ENCODE measurements at regions not wholly inside any gene's neighbourhood (a gene's known extent, or its start where the extent isn't known, plus 50 kb on each side); places are given as distances from the start of the nearest gene placed in this dataset.

DNA sequence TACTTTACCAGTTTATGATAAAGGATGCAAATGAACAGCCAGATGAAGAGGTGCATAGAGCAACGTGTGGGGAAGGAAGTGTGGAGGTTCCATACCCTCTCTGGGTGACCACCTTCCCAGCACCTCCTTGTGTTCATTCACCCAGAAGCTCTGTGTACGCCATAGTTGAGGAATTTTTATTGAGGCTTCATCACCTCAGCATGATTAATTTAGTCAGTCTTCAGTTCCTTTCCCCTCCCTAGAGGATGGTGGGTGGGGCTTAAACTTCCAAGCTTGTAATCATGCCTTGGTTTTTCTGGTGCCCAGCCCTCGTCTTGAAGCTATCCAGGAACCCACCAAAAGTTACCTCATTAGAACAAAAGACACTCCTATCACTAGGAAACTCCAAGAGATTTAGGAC lies 162.7 kb downstream of the PLCE1 start:
- TF ChIP-seq, protein P1, sequence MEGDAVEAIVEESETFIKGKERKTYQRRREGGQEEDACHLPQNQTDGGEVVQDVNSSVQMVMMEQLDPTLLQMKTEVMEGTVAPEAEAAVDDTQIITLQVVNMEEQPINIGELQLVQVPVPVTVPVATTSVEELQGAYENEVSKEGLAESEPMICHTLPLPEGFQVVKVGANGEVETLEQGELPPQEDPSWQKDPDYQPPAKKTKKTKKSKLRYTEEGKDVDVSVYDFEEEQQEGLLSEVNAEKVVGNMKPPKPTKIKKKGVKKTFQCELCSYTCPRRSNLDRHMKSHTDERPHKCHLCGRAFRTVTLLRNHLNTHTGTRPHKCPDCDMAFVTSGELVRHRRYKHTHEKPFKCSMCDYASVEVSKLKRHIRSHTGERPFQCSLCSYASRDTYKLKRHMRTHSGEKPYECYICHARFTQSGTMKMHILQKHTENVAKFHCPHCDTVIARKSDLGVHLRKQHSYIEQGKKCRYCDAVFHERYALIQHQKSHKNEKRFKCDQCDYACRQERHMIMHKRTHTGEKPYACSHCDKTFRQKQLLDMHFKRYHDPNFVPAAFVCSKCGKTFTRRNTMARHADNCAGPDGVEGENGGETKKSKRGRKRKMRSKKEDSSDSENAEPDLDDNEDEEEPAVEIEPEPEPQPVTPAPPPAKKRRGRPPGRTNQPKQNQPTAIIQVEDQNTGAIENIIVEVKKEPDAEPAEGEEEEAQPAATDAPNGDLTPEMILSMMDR (conservative IDR thresholded peaks at IDR 0.05; ENCODE audit: low read depth in 2 of 2): no peak
- TF ChIP-seq POLR2AphosphoS5 (IDR thresholded peaks at IDR 0.05; ENCODE audit: low read depth): no peak
- no peak for TF ChIP-seq EZH2phosphoT487 (IDR thresholded peaks at IDR 0.05; ENCODE audit: unreplicated experiment)
- TF ChIP-seq EZH2 (IDR thresholded peaks at IDR 0.05; ENCODE audit: low read depth, unreplicated experiment): no peak

All from GM23338 (cell line).